ENCODE measurements at regions not wholly inside any gene's neighbourhood (a gene's known extent, or its start where the extent isn't known, plus 50 kb on each side); places are given as distances from the start of the nearest gene placed in this dataset.

- TF ChIP-seq MYB (IDR thresholded peaks at IDR 0.05; ENCODE audit: borderline replicate concordance, low read depth, low read length) (no peak), EGR1 (IDR thresholded peaks at IDR 0.05; ENCODE audit: borderline replicate concordance in 1 of 2, low read depth in 2 of 2, low read length in 2 of 2) (no peak)
Measured at GRCh38 chr6:16968101-16968500, 133.7 kb upstream of the STMND1 start (continued).

- H3K9me3 ChIP-seq (replicated peaks; ENCODE audit: control insufficient read depth, insufficient read depth, low read length): no peaks in the 10 kb centered on the region
- H2AFZ ChIP-seq (ENCODE audit: control insufficient read depth, low read depth, low read length): no peak overlapping the region
- WGBS (ENCODE audit: insufficient coverage, insufficient replicate concordance, low lambda C conversion rate, missing lambda C conversion rate): 56% methylated on average over 2 of the region's 2 CpGs
- H3K36me3 ChIP-seq (ENCODE audit: control insufficient read depth in 2 of 2, insufficient read depth in 2 of 2, low read length in 1 of 2): no peaks in the 10 kb centered on the region
- SMC1A ChIA-PET (ENCODE audit: uncharacterized antibody, unreplicated experiment): interaction anchor here (1.2 to 1.7 kb wide), 2 partner anchors 17 to 204 kb away, joined by 3 to 5 read pairs; no protein-coding TSS in a partner anchor
- peaks cover 3% of the 10 kb centered on the region; the same call in 1 of the 2 replicates for H4K20me1 ChIP-seq (ENCODE audit: control insufficient read depth, insufficient read depth)
- POLR2A ChIA-PET: no interaction called here
- no peaks in the 10 kb centered on the region for H3K79me2 ChIP-seq (ENCODE audit: control insufficient read depth, insufficient read depth, low read length)
- H3K4me2 ChIP-seq (ENCODE audit: control insufficient read depth, insufficient read depth): no peak overlapping the region
- BruUV-seq (replicated peaks): no TSS peak
- DNase-seq (ENCODE audit: low read depth, low spot score): no peak
- TF ChIP-seq, protein P1, sequence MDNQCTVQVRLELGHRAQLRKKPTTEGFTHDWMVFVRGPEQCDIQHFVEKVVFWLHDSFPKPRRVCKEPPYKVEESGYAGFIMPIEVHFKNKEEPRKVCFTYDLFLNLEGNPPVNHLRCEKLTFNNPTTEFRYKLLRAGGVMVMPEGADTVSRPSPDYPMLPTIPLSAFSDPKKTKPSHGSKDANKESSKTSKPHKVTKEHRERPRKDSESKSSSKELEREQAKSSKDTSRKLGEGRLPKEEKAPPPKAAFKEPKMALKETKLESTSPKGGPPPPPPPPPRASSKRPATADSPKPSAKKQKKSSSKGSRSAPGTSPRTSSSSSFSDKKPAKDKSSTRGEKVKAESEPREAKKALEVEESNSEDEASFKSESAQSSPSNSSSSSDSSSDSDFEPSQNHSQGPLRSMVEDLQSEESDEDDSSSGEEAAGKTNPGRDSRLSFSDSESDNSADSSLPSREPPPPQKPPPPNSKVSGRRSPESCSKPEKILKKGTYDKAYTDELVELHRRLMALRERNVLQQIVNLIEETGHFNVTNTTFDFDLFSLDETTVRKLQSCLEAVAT (IDR thresholded peaks at IDR 0.05): no peak
- TF ChIP-seq SMC3 (IDR thresholded peaks at IDR 0.05; ENCODE audit: borderline replicate concordance, low read length) (no peak), GABPA (IDR thresholded peaks at IDR 0.05; ENCODE audit: low read depth) (no peak), BCL11A (IDR thresholded peaks at IDR 0.05; ENCODE audit: low read depth, low read length) (no peak), ZNF384 (IDR thresholded peaks at IDR 0.05; ENCODE audit: borderline replicate concordance, low read depth, low read length) (no peak), MEF2B (IDR thresholded peaks at IDR 0.05; ENCODE audit: partially characterized antibody, poor library complexity, severe bottlenecking) (no peak), WRNIP1 (IDR thresholded peaks at IDR 0.05; ENCODE audit: borderline replicate concordance, low read depth, low read length) (no peak), TARDBP (IDR thresholded peaks at IDR 0.05; ENCODE audit: borderline replicate concordance) (no peak), ZNF687 (IDR thresholded peaks at IDR 0.05) (no peak), SPI1 (IDR thresholded peaks at IDR 0.05; ENCODE audit: borderline replicate concordance, insufficient read depth, low read depth, low read length) (no peak)
- H3K4me1 ChIP-seq (ENCODE audit: control insufficient read depth, insufficient read depth, low read length): no peaks in the 10 kb centered on the region
- RAD21 ChIA-PET (ENCODE audit: unreplicated experiment): no interaction called here
- no peak overlapping the region for H3K4me3 ChIP-seq
- in situ Hi-C loops (cut with MboI) (loop anchor here (10.0 kb wide), 2 partner anchors 193 to 453 kb away; no protein-coding TSS in a partner anchor), intact Hi-C loops (cut with micrococcal nuclease; ENCODE audit: unreplicated experiment) (loop anchor here (10.0 kb wide), 2 partner anchors 473 to 683 kb away; no protein-coding TSS in a partner anchor)
- H3K27me3 ChIP-seq (replicated peaks in 1 of 2; ENCODE audit: control insufficient read depth in 2 of 2, insufficient read depth in 2 of 2, low read length in 1 of 2): no peaks in the 10 kb centered on the region; a peak in 2 of 4 replicates
- no peak overlapping the region for H3K9ac ChIP-seq (ENCODE audit: control insufficient read depth, insufficient read depth, low read length)
- CTCF ChIA-PET: interaction anchor here (0.6 to 7.5 kb wide), 6 partner anchors 11 to 681 kb away, joined by 3 to 95 read pairs (median 4); partner anchors contain the start of gene ATXN1
- no peak for FAIRE-seq
- no peak overlapping the region for H3K27ac ChIP-seq (ENCODE audit: control insufficient read depth, insufficient read depth)
- no peak for ATAC-seq
Measured at GRCh38 chr6:16967470-16967817, 134.4 kb upstream of the STMND1 start.
